HCT116 (cell line): ENCODE measurements at regions not wholly inside any gene's neighbourhood (a gene's known extent, or its start where the extent isn't known, plus 50 kb on each side); places are given as distances from the start of the nearest gene placed in this dataset.

Experiments used
- ATAC-seq: fragments of 200-7000 bp; cut with Tn5 transposase; 2 replicates; pipeline ENCODE4 v1.9.1; 2020; ENCODE audit warnings: mild to moderate bottlenecking, moderate library complexity
- BruUV-seq: library from RNA; stranded (reverse); fragments of 400-500 nt; replicated peaks from 2 replicates; lab custom pipeline; 2021; lab: Mats Ljungman, UMichigan
- CTCF ChIA-PET: fragments of 300-600 bp; sonication (Branson Sonifier 250); formaldehyde crosslinking; loops from one replicate; lab custom pipeline; 2021; ENCODE audit warnings: antibody characterized with exemption; lab: Charles Lee
- POLR2A ChIA-PET: fragments of 300-600, 350-600 bp; sonication (Branson Sonifier 250); formaldehyde crosslinking; loops from one replicate; lab custom pipeline; 2021; ENCODE audit warnings: antibody characterized with exemption; lab: Charles Lee
- RAD21 ChIA-PET, 2 experiments: fragments of 300-600 bp; sonication (Branson Sonifier 250); formaldehyde crosslinking; loops; one replicate each; lab custom pipeline; 2023; ENCODE audit warnings: low total read pairs in 2 of 2; ENCODE audit not compliant: uncharacterized antibody in 2 of 2, unreplicated experiment in 2 of 2, low non-redundant PET in 1 of 2; lab: Charles Lee
- DNase-seq: peaks from one replicate; pipeline ENCODE4 v3.0.0-alpha.2; 2010; ENCODE audit warnings: low read depth, low spot score
- H2AFZ ChIP-seq: fragments of 200-600 bp; shearing (Covaris generic), sonication (generic); 2 replicates; pipeline ENCODE4 v1.6.1; 2017; ENCODE audit warnings: low read depth, mixed run types, mixed read lengths, antibody characterized with exemption, low read length; ENCODE audit not compliant: poor library complexity, severe bottlenecking
- H3K27ac ChIP-seq: 2 replicates; pipeline ENCODE4 v1.5.1; 2012; ENCODE audit warnings: low read depth, low read length
- H3K27me3 ChIP-seq: fragments of 200-600 bp; sonication (generic); 2 replicates; pipeline ENCODE4 v1.6.1; 2016; ENCODE audit warnings: mixed run types, low read length, mixed read lengths; ENCODE audit not compliant: insufficient read depth
- H3K36me3 ChIP-seq, 2 experiments: fragments of 200-500 bp in 1 of 2; fragments of 200-600 bp in 1 of 2; sonication (Bioruptor generic) in 1 of 2; sonication (generic) in 1 of 2; 2 replicates each; pipeline versions ENCODE4 v1.5.1 to v1.6.1; 2014 to 2016; ENCODE audit warnings: low read length in 2 of 2, inconsistent platforms in 1 of 2, mixed read lengths in 1 of 2, mixed run types in 1 of 2; ENCODE audit not compliant: insufficient read depth in 2 of 2, control insufficient read depth in 1 of 2
- H3K4me1 ChIP-seq, 2 experiments: fragments of 200-600 bp in 1 of 2; sonication (generic) in 1 of 2; 2 replicates each; pipeline versions ENCODE4 v1.5.1 to v1.6.1; 2012 to 2017; ENCODE audit warnings: low read length in 2 of 2, inconsistent platforms in 1 of 2, mild to moderate bottlenecking in 1 of 2, mixed read lengths in 1 of 2, mixed run types in 1 of 2, moderate library complexity in 1 of 2; ENCODE audit not compliant: insufficient read depth in 2 of 2, control insufficient read depth in 1 of 2
- H3K4me2 ChIP-seq: fragments of 200-600 bp; sonication (generic); 2 replicates; pipeline ENCODE4 v1.6.1; 2017; ENCODE audit warnings: mixed run types, low read length, mixed read lengths
- H3K4me3 ChIP-seq, 2 experiments: fragments of 200-600 bp in 1 of 2; sonication (generic) in 1 of 2; replicated peaks in 1 of 2; 2 replicates each; pipeline ENCODE4 v1.5.1; 2011 to 2016; ENCODE audit warnings: low read length in 2 of 2, control low read depth in 1 of 2, low read depth in 1 of 2, mild to moderate bottlenecking in 1 of 2, mixed read lengths in 1 of 2, mixed run types in 1 of 2
- H3K79me2 ChIP-seq: fragments of 200-600 bp; sonication (generic); 2 replicates; pipeline ENCODE4 v1.6.1; 2017; ENCODE audit warnings: mild to moderate bottlenecking, mixed run types, low read length, moderate library complexity, mixed read lengths; ENCODE audit not compliant: insufficient read depth
- H3K9ac ChIP-seq: fragments of 200-600 bp; sonication (generic); 2 replicates; pipeline ENCODE4 v1.6.1; 2016; ENCODE audit warnings: low read length, mixed read lengths
- H3K9me2 ChIP-seq: fragments of 200-600 bp; sonication (generic), shearing (Covaris generic); 2 replicates; pipeline ENCODE4 v1.6.1; 2017; ENCODE audit warnings: mixed run types, mild to moderate bottlenecking, moderate library complexity; ENCODE audit not compliant: insufficient read depth
- H3K9me3 ChIP-seq, 2 experiments: fragments of 200-500 bp in 1 of 2; fragments of 200-600 bp in 1 of 2; sonication (Bioruptor generic) in 1 of 2; sonication (generic) in 1 of 2; 2 replicates each; pipeline ENCODE4 v1.6.1; 2014 to 2017; ENCODE audit warnings: low read length in 2 of 2, mixed read lengths in 2 of 2, inconsistent platforms in 1 of 2, low read depth in 1 of 2, mild to moderate bottlenecking in 1 of 2, mixed run types in 1 of 2, moderate library complexity in 1 of 2; ENCODE audit not compliant: control insufficient read depth in 1 of 2, insufficient read depth in 1 of 2
- H4K20me1 ChIP-seq: fragments of 200-600 bp; sonication (generic), shearing (Covaris generic); 2 replicates; pipeline ENCODE4 v1.6.1; 2017; ENCODE audit warnings: mixed run types, mild to moderate bottlenecking, moderate library complexity; ENCODE audit not compliant: insufficient read depth
- CBX3 ChIP-seq: IDR thresholded peaks from 2 replicates; pipeline ENCODE4 v1.6.1; 2012; ENCODE audit warnings: low read depth
- CEBPB ChIP-seq: IDR thresholded peaks from 2 replicates; pipeline ENCODE4 v1.6.1; 2012; ENCODE audit warnings: low read depth
- EGR1 ChIP-seq: IDR thresholded peaks from 2 replicates; pipeline ENCODE4 v1.6.1; 2012; ENCODE audit warnings: low read depth
- EZH2 ChIP-seq: fragments of 200-600 bp; sonication (generic); IDR thresholded peaks from 2 replicates; pipeline ENCODE4 v1.6.1; 2017; ENCODE audit warnings: antibody characterized with exemption, mixed run types
- POLR2A ChIP-seq: IDR thresholded peaks from 2 replicates; pipeline ENCODE4 v1.7.0; 2011; ENCODE audit warnings: borderline replicate concordance; ENCODE audit not compliant: insufficient read depth, insufficient read length; ENCODE audit errors: extremely low read depth
- POLR2AphosphoS5 ChIP-seq: IDR thresholded peaks from 2 replicates; pipeline ENCODE4 v1.6.1; 2011; ENCODE audit warnings: mild to moderate bottlenecking, low read depth, low read length, moderate library complexity
- SIN3A ChIP-seq: IDR thresholded peaks from 2 replicates; pipeline ENCODE4 v1.6.1; 2012; ENCODE audit warnings: low read depth
- YY1 ChIP-seq: IDR thresholded peaks from 2 replicates; pipeline ENCODE4 v1.6.1; 2011; ENCODE audit warnings: low read length, low read depth, moderate library complexity, mild to moderate bottlenecking; ENCODE audit not compliant: insufficient replicate concordance; ENCODE audit errors: extremely low read depth
- ZFX ChIP-seq: fragments of 450-650 bp; IDR thresholded peaks from 2 replicates; pipeline ENCODE4 v1.6.1; 2017
- intact Hi-C: fragments of 100-400 bp; cut with micrococcal nuclease; formaldehyde crosslinking; loops from 2 replicates; pipeline ENCODE4 v1.10.0; 2022
- TF ChIP-seq, protein P1 (sequence below): IDR thresholded peaks from 2 replicates; pipeline ENCODE4 v1.6.1; 2012; ENCODE audit warnings: low read depth
- TF ChIP-seq, protein P2 (sequence below), 3 experiments: fragments of 200-600 bp in 1 of 3; sonication (generic) in 1 of 3; IDR thresholded peaks in 2 of 3; conservative IDR thresholded peaks in 1 of 3; 2 replicates each; pipeline ENCODE4 v1.5.1; 2012 to 2017; ENCODE audit warnings: low read depth in 2 of 3, low read length in 2 of 3, antibody characterized with exemption in 1 of 3, borderline replicate concordance in 1 of 3, control low read depth in 1 of 3, mild to moderate bottlenecking in 1 of 3, mixed read lengths in 1 of 3, mixed run types in 1 of 3, moderate library complexity in 1 of 3; ENCODE audit not compliant: insufficient read depth in 1 of 3
- TF ChIP-seq, protein P3 (sequence below): IDR thresholded peaks from 2 replicates; pipeline ENCODE4 v1.6.1; 2012

DNA sequence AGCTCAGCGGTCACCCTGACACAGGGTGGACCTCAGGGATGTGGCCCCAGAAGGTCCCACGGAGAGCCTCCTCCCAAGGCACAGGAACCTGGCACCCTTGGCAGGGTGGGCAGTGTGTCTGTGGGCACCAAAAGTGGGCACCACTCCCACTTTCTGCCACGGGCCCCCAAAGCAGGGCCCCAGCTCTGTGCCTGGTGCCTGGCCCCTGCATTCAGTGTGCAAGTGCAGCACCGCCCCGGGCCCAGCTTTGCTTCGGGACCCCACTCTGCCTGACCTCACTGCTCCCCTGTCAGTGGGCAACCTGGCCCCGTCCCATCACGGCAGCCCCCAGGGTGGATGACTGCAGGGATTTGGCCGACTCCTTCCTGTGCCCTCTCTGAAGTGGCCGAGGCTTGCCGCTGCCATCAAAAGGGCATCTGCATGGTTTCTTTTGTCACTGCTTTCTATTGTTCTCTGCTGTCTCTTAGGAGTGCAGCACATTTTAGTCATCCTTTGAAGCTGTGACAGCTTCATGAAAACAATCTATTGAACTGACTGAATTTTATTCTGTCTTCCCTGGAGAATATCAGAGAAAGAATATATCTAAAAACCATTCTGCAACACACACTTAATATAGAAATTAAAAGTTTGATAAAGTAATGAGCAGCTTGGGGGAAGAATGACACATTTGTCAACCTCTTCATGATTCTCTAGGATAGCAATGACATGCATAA, 302.4 kb downstream of the FAM47B start:
- Histone ChIP-seq H2AFZ (no peak overlapping the region), H4K20me1 (no peaks in the 10 kb centered on the region), H3K4me1 (no peaks in the 10 kb centered on the region), H3K9me2 (no peaks in the 10 kb centered on the region), H3K27ac (no peak overlapping the region), H3K27me3 (no peaks in the 10 kb centered on the region), H3K4me2 (no peak overlapping the region), H3K9ac (no peak overlapping the region), H3K79me2 (no peaks in the 10 kb centered on the region), H3K9me3 (no peaks in the 10 kb centered on the region), H3K4me3 (no peak overlapping the region), H3K36me3 (no peaks in the 10 kb centered on the region)
- ChIA-PET CTCF (no interaction called here), POLR2A (no interaction called here), RAD21 (no interaction called here)
- intact Hi-C loops: no loop called here
- no peak for DNase-seq
- no peak for TF ChIP-seq YY1
- no peak for TF ChIP-seq ZFX
- no peak for TF ChIP-seq EGR1
- TF ChIP-seq SIN3A: no peak
- TF ChIP-seq, protein P1, sequence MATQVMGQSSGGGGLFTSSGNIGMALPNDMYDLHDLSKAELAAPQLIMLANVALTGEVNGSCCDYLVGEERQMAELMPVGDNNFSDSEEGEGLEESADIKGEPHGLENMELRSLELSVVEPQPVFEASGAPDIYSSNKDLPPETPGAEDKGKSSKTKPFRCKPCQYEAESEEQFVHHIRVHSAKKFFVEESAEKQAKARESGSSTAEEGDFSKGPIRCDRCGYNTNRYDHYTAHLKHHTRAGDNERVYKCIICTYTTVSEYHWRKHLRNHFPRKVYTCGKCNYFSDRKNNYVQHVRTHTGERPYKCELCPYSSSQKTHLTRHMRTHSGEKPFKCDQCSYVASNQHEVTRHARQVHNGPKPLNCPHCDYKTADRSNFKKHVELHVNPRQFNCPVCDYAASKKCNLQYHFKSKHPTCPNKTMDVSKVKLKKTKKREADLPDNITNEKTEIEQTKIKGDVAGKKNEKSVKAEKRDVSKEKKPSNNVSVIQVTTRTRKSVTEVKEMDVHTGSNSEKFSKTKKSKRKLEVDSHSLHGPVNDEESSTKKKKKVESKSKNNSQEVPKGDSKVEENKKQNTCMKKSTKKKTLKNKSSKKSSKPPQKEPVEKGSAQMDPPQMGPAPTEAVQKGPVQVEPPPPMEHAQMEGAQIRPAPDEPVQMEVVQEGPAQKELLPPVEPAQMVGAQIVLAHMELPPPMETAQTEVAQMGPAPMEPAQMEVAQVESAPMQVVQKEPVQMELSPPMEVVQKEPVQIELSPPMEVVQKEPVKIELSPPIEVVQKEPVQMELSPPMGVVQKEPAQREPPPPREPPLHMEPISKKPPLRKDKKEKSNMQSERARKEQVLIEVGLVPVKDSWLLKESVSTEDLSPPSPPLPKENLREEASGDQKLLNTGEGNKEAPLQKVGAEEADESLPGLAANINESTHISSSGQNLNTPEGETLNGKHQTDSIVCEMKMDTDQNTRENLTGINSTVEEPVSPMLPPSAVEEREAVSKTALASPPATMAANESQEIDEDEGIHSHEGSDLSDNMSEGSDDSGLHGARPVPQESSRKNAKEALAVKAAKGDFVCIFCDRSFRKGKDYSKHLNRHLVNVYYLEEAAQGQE: no peak
- TF ChIP-seq EZH2: no peak
- TF ChIP-seq, protein P2, sequence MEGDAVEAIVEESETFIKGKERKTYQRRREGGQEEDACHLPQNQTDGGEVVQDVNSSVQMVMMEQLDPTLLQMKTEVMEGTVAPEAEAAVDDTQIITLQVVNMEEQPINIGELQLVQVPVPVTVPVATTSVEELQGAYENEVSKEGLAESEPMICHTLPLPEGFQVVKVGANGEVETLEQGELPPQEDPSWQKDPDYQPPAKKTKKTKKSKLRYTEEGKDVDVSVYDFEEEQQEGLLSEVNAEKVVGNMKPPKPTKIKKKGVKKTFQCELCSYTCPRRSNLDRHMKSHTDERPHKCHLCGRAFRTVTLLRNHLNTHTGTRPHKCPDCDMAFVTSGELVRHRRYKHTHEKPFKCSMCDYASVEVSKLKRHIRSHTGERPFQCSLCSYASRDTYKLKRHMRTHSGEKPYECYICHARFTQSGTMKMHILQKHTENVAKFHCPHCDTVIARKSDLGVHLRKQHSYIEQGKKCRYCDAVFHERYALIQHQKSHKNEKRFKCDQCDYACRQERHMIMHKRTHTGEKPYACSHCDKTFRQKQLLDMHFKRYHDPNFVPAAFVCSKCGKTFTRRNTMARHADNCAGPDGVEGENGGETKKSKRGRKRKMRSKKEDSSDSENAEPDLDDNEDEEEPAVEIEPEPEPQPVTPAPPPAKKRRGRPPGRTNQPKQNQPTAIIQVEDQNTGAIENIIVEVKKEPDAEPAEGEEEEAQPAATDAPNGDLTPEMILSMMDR (IDR thresholded peaks at IDR 0.05 in 2 of 3, conservative IDR thresholded peaks at IDR 0.05 in 1 of 3; ENCODE audit: borderline replicate concordance in 1 of 3, insufficient read depth in 1 of 3, low read depth in 2 of 3, low read length in 2 of 3): no peak
- no peak for TF ChIP-seq CEBPB
- no peak for TF ChIP-seq POLR2AphosphoS5
- TF ChIP-seq POLR2A: no peak
- TF ChIP-seq, protein P3, sequence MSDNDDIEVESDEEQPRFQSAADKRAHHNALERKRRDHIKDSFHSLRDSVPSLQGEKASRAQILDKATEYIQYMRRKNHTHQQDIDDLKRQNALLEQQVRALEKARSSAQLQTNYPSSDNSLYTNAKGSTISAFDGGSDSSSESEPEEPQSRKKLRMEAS: no peak
- no peak for TF ChIP-seq CBX3
- no peak for ATAC-seq
- no TSS peak for BruUV-seq
